Jurkat, Clone E6-1 (cell line): ENCODE measurements at regions not wholly inside any gene's neighbourhood (a gene's known extent, or its start where the extent isn't known, plus 50 kb on each side); places are given as distances from the start of the nearest gene placed in this dataset.

Source experiments
- DNase-seq: peaks from one replicate; pipeline ENCODE4 v3.0.0-alpha.2; 2011; ENCODE audit warnings: low read depth, low spot score
- H3K4me3 ChIP-seq: 2 replicates; pipeline ENCODE4 v1.5.1; 2011; ENCODE audit warnings: mild to moderate bottlenecking, low read length, control low read depth, moderate library complexity

DNA sequence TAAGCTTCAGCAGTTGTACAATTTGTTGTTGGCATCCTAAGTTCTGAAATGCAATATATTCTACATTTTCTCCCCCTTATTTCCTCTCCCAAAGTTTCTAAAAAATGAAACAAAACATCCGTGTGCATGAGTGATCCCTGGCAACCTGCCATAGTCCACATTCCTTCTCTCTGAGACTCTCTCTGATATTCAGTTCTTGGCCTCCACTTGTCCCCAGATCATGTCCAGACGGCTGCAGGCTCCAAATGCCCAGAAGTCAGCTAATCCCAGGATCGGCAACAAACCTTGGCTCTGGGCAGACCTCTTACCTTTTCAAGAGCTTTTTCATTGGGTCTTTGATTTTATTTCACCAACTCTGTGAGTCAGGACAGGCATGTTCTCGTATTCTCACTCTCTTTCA is 187.8 kb downstream of the ETS2 start:
- no peak for DNase-seq
- no peak overlapping the region for H3K4me3 ChIP-seq

DNA sequence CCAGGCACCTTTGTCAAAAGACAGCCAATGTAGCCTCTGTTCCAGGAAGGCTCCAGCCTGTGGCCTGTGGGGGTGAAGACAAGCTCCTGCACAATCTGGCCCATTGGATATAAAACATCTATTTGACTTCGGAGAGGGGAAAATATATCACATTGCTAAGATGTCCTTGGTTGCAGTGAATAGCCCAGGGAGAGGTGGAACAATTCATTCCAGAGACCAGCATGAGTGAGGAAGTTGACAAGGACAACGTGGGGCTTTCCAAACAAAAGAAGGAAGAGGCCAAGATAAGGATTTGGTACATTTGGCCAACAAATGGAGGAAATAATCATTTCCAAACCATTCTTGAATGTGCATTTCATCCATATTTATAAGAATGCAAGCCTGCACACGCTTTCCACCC is 187.0 kb downstream of the ETS2 start:
- DNase-seq, result no peak
- no peak overlapping the region for H3K4me3 ChIP-seq

DNA sequence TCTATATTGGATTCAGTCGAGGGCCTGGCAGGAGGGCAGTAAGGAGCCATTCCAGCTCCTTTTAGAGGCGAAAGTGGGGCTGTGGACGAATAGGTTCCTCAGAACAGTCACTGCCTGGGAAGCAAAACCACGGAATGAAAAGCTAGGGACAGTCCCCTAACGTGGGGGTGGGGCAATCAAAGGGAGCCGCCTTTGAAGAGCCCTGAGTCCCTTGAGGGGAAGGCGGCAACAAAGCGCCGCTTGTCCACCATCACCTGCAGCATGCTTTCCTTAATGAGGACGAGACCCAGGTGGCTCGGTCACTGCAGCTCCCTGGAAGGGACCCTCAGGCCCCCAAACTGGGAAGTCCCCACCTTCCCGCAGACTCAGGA is 184.7 kb downstream of the ETS2 start:
- DNase-seq, result no peak
- H3K4me3 ChIP-seq, result no peak overlapping the region

DNA sequence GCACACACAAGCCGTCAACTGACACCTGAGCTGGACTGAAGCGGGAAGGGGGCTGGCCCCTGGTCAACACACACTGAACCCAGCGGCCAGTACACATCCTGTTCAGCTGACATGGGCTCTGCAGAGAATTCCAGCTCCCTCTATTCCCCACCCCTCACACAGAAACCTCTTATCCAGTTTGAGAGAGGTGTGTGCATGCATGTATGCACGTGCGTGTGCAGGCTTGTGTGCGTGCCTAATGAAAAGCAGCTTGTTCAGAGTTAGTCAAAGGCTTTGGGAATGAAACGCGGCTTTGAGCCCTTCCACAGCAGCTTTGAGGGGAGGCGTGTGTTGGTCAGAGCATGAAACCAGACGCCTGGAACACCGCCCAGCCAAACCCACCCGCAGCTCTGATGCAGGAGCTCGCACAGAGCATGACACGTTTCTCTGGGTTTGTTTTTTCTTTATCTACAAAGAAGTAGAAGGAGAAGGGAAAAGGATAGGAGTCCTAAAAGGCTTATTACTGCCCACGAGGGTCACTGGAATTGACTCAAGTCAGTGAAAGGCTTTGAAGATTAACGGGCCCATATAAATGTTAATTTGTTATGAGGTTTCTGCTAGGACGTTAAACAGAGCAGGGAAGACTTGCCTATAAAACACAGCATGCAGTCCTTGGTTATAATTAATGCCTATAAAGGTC is 184.2 kb downstream of the ETS2 start:
- DNase-seq, result no peak
- no peak overlapping the region for H3K4me3 ChIP-seq

DNA sequence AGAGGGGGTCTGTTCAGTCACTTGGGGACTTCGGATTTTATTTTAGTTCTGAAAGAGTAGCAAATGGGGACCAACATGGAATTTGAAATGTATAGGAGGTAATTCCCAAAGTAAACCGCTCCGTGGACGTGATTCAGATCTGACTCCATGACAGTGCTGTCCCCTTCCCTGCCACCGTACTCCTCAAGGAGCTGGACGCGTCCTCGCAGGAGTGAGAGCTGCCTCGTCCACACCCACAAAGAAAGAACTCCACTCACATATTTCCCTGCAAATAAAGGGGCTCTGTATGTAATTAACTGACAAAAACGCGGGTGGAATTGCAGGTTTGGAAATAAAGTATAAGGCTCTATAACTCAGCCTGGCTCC is 183.6 kb downstream of the ETS2 start:
- H3K4me3 ChIP-seq, result no peak overlapping the region
- no peak for DNase-seq

DNA sequence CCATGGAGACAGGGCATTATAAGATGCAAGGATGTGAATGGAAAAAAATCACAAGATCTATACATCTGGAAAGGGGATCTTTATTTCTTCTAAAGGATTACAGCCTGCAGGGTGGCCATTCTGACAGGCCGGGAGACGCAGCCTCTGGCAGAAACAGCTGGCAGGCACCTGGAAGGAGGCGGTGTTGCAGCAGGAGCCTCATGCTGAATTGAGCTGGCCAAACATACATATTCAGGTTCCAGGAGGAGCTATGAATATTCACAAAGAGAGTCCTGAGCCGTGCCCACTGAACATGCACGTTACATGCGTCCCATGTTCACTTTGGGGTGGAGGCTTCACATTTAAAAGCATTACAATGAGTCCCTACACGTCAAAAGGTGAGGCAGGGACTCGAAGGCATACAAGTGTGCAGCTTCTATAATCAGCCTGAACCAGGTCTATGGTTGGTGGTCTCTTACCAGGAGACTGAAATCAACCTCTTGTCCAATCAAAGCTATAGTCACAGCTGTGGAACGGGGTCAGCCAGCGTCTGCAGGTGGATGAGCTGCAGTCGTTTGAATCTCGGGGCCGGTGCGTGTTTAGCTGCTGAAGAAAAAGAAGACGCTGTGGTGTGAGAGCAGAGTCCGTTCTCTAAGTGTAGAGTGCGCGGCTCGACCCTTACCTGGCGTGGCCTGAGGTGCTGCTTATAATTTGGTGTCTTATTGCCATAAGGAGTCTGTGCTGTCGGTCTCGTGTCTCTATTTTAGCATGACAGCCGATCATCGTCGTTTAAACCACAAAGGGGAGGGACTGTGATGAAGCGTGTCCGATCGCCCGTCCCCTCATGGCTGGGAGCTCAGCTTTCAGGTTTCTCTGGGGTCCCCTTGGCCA is 183.0 kb downstream of the ETS2 start:
- no peak for DNase-seq
- no peak overlapping the region for H3K4me3 ChIP-seq

DNA sequence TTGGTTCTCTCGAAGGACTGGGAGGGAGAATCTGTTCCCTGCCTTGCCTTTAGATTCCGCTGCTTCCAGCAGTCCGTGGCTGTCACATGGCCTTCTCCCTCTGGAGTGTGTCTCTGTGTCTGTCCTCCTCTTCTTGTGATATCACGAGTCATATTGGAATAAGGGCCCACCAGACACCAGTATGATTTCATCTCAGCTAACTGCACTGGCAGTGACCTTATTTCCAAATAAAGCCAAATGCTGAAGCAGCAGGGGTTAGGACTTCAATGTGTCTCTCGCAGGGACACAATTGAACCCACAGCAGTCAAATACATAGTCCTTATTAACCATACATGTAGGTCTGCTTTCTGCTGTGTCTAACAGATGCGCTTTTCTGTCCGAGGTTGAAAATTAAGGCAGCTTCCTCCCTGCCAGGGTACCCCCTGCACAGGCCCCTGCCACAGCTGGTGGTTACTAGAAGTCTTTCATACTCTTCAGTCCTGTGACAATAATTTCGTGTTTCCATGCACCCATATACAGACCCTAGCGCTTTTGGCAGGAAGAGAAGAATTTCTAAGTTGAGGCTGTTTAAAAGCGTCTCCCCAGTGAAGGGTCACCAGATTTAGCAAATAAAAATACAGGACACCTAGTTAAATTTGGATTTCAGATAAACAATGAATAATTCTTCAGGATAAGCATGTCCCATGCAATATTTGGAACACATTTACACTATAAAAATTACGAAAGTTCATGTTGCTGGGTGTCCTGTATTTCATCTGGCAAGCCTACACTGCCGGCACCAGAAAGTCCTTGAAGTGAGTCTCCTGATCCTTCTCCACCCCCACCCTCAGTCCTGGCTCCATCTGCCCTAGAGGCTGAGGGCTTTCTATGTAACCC is 182.1 kb downstream of the ETS2 start:
- no peak for DNase-seq
- no peak overlapping the region for H3K4me3 ChIP-seq

DNA sequence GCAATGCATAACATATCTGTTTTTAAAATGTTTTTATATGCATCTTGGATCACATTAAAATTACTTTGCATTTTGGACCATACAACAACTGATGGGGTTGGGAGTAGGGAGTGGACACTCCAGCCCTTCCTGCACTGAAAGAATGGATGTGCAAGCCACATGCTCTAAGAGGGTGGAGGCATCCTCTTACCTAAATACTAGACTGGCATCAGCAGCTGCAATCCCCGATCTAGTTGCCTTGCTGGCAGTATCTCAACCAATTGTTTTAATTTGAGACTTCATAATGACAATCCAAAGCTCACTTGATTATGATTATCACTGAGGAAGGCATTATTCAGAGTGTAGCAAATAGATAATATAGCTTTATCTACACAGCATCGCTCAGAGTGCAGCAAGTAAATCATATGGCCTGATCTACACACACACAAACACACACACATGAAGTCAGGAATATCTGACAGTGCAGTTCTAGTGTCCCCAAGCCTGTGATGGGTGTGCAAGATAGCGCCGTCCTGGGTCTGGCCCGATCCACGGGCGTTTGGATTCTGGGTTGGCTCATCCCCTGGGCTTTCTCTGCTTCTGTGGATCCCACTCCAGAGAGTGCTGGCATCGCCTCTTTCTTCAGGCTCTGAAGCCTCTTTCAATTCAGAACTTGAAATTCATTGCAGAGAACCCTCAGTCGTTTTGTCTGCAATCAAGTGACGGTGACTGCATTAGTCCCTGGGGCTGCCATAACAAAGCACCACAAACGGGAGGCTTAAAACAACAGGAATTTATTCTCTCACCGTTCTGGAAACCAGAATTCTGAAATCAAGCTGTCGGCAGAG is 181.3 kb downstream of the ETS2 start:
- no peak for DNase-seq
- H3K4me3 ChIP-seq, result no peak overlapping the region

DNA sequence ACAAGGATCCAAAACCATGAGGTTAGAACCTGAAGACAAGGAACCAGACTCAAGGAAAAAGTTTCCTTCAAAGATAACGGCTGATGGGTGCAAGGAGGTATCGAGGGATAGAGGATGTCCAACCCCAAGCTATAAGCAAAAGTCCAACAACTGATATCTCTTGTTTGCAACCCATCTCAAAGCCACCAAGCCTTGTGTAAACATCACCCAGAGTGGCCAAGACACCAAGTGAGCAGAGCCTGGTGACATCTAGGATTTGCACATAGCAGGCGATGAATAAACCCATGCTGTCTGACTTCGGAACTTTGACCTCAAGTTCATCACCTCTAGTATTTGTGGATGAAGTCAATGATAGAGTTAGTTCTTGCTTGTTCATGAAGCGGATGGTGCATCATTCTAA is 180.7 kb downstream of the ETS2 start:
- no peak overlapping the region for H3K4me3 ChIP-seq
- DNase-seq, result no peak

DNA sequence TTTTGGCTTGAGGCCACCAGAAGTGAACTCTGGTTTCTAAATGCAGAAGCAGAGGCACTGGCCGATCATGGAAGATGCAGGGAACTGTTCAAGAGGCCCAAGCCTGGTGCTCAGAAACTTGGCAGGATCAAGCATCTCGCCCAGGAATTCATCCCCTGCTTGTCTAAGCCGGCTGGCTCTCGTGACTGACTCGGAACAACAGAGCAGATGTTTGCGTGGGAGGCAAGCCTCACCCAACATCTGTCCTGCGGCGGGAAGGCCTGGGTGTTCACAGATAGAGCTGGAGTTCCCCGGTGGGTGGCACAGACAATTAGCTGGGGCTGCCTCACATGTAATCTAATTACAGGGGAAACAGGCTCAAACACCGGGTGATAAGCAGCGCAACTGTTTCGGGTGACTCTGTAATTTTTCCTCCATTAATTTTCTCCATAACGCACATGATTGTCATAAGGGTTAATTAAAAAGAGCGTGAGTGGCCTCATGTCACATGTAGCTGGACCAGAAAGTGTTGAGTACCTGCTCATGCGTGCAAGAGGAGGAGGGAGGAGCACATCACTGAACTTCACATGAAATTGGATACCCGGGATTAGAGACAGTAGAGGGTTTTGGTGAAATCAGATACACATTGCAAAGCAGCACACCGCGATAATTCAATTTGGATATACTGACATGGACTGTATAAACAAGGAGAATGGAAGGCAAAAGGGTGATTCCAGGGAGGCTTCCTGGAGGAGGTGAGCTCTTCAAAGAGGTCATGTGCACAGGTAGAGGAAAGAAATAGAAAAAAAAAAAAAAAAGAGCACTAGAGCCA is 180.0 kb downstream of the ETS2 start:
- H3K4me3 ChIP-seq, result peak overlapping the region; percentile 36
- peak; percentile 87 for DNase-seq

DNA sequence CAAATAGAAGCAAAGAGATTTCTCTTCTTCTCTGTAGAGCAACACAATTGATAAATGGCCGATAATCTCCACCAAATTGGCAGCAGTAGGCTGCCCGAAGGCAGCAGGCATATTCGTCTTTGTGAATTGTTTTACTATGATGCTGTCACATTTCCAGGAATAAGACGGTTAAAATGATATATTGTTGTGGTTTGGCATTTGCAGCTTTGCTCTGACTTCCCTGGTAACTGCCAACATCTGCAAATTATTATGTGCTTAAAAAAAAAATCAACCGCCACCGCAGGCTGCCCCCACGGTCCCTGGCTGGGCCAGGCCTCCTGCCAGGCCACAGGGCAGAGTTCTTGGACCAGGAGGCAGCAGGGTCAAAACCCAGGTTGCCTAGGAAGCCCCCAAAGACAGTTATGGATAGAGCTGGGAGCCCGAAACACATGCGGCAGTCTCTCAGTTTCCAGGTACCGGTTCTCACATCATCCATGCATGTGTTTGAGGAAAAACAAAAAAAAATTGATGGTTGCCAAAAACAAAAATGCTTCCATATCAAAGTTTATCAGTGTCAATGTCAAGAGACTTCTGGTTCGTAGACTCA is 179.3 kb downstream of the ETS2 start:
- peak overlapping the region; percentile 36 for H3K4me3 ChIP-seq
- peak; percentile 87 for DNase-seq

DNA sequence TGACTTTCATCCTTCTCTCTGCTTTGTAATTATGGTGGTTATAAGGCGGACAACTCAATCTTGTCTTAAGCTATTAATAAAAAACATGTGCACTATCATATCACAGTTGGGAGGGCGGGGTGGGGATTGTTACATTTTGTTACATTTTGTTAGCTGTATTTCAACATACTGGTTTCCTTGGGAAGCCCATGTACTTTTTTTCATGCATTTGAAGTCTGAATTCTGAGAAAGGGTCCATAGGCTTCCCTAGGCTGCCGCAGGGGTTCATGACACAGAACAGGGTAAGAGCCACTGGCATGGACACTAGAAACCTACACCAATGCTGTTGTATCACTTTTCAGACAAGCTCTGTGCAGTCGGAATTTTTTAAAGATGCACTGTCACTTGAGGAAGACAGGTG is 178.8 kb downstream of the ETS2 start:
- no peak for DNase-seq
- peak overlapping the region; percentile 36 for H3K4me3 ChIP-seq

DNA sequence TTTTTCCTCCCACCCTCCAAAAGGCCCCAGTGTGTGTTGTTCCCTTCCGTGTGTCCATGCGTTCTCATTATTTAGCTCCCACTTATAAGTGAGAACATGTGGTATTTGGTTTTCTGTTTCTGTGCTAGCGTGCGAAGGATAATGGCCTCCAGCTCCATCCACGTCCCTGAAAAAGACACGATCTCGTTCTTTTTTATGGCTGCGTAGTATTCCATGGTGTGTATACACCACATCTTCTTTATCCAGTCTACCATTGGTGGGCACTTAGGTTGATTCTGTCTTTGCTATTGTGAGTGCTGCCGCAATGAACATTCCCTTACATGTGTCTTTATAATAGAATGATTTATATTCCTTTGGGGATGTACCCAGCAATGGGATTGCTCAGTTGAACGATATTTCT is 177.8 kb downstream of the ETS2 start:
- DNase-seq, result no peak
- H3K4me3 ChIP-seq, result no peak overlapping the region

DNA sequence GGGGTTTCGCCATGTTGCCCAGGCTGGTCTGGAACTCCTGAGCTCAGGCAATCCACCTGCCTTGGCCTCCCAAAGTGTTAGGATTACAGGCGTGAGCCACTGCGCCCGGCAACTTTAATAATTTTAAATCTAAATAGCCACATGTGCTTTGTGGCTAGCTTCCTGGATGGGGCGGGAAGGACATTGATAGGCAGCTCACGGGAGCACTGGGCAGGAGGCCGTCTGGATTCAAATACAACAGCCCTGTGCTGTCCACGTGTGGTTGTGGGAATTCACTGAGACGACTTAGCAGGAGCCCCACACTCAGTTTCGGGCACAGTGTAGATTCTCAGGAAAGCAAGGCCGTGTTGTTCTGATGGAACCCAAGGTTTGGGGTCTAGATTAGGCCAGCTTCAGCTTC is 177.1 kb downstream of the ETS2 start:
- H3K4me3 ChIP-seq, result no peak overlapping the region
- no peak for DNase-seq

DNA sequence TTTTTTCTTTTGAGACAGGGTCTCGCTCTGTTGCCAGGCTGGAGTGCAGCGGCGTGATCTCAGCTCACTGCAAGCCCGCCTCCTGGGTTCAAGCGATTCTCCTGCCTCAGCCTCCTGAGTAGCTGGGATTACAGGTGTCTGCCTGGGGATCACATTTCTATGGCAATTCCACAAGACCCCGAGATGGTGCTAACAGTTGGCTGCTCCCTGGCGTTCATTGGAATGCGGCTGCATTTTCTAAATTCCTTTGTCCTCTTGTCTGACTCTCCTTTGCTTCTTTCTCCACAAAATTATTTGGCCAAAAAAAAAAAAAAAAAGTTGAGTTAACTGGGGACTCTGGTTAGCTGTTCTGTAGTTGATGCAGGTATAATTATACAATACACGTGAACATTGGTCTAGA is 176.4 kb downstream of the ETS2 start:
- H3K4me3 ChIP-seq, result no peak overlapping the region
- DNase-seq, result no peak

DNA sequence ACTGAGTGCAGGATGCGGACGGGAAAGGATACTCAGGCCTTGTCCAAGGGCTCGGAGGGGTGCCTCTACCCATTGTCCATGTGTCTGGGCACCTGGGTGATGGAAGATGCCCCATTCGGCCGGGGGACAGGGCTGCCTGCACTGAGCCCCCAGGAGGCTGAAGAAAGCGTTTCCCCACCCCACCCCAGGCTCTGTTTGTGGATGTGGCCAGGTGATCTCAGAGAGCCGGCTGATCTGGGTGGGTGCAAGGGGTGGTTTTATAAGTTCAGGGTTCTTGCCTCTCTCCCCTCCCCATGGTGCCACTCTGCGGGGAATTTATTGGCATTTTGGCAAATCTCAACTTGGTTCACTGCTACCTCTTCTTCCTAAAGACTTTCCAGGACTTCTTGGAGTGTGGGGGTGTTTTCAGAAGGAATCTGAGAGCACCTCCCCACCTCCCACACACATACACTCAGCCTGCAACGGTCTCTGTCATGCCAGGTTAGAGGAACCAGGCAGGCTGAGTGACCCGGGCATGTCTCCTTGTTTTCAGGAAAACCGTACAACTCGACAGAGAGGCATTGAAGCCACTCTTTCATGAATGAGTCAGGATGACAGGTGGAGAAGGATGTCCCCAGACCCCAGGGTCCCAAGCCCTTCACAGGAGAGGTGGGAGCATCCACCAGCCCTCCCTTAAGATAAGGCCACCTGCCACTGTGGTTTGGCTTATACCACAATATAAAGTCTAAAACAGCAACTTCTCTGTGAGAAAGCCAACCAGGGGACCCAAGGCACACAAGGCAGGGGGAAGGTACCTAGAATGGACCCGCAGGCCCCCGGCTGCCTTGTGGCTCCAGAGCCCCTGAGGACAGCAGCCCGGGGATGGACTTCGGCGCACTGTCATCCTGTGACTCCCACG is 174.9 kb downstream of the ETS2 start:
- peak overlapping the region; percentile 43 for H3K4me3 ChIP-seq
- DNase-seq, result peak; percentile 94
